HG03565 (cell line): ENCODE measurements at regions not wholly inside any gene's neighbourhood (a gene's known extent, or its start where the extent isn't known, plus 50 kb on each side); places are given as distances from the start of the nearest gene placed in this dataset.

ENCODE experiments used
- ATAC-seq: cut with Tn5 transposase; IDR thresholded peaks from one replicate; pipeline ENCODE4 v1.9.1; 2021; ENCODE audit warnings: mild to moderate bottlenecking, moderate library complexity; ENCODE audit not compliant: unreplicated experiment

GRCh38 chr2:203812294-203813221 lies 55.0 kb upstream of the CTLA4 start:
- no peak for ATAC-seq

- ATAC-seq: no peak
These were observed 53.9 kb upstream of the CTLA4 start for GRCh38 chr2:203813684-203814083.

- ATAC-seq: peak; percentile 67
These were observed 52.7 kb upstream of the CTLA4 start for GRCh38 chr2:203814661-203815540.

GRCh38 chr2:203815541-203815898 lies 52.1 kb upstream of the CTLA4 start:
- ATAC-seq: no peak

- ATAC-seq: no peak
These were observed 50.4 kb upstream of the CTLA4 start for GRCh38 chr2:203817147-203817546.
